ENCODE measurements at regions not wholly inside any gene's neighbourhood (a gene's known extent, or its start where the extent isn't known, plus 50 kb on each side); places are given as distances from the start of the nearest gene placed in this dataset.

GRCh38 chrX:39981946-39982345, 115.8 kb downstream of the BCOR start:
- Histone ChIP-seq H3K4me3 (no peak overlapping the region), H3K27ac (no peak overlapping the region), H3K9me3 (no peaks in the 10 kb centered on the region), H3K36me3 (no peaks in the 10 kb centered on the region), H3K27me3 (no peaks in the 10 kb centered on the region), H3K4me1 (no peaks in the 10 kb centered on the region)
- no peak for TF ChIP-seq CTCF (IDR thresholded peaks at IDR 0.05)
- DNase-seq: no peak
- no peak for ATAC-seq
- intact Hi-C loops (cut with DNase I): no loop called here
- WGBS, 2 donors: 86 to 96% methylated on average over 3 of the region's 3 CpGs
- FAIRE-seq: no peak

- H3K4me1 ChIP-seq: no peaks in the 10 kb centered on the region
- WGBS, 2 donors: 80 to 90% methylated on average over 3 of the region's 3 CpGs
- no peak for TF ChIP-seq CTCF (IDR thresholded peaks at IDR 0.05)
- no peak overlapping the region for H3K27ac ChIP-seq
- H3K27me3 ChIP-seq: no peaks in the 10 kb centered on the region
- ATAC-seq (peak in 2 of 4 donors; percentile 35 to 50), DNase-seq (no peak), FAIRE-seq (no peak)
- no peaks in the 10 kb centered on the region for H3K9me3 ChIP-seq
- intact Hi-C loops (cut with DNase I): no loop called here
- H3K4me3 ChIP-seq: no peak overlapping the region
- no peaks in the 10 kb centered on the region for H3K36me3 ChIP-seq
Observed at GRCh38 chrX:39982948-39983347, 114.8 kb downstream of the BCOR start.

GRCh38 chrX:39983715-39984114, 114.0 kb downstream of the BCOR start:
- Histone ChIP-seq H3K4me1 (no peaks in the 10 kb centered on the region), H3K36me3 (no peaks in the 10 kb centered on the region), H3K27me3 (no peaks in the 10 kb centered on the region), H3K9me3 (no peaks in the 10 kb centered on the region), H3K27ac (no peak overlapping the region), H3K4me3 (no peak overlapping the region)
- WGBS, 2 donors: 46 to 48% methylated on average over 5 of the region's 5 CpGs
- ATAC-seq: peak; percentile 43 to 75 (median 52)
- DNase-seq: no peak
- intact Hi-C loops (cut with DNase I): no loop called here
- TF ChIP-seq CTCF (IDR thresholded peaks at IDR 0.05): no peak
- no peak for FAIRE-seq

- H3K36me3 ChIP-seq: no peaks in the 10 kb centered on the region
- DNase-seq: no peak
- H3K27ac ChIP-seq: no peak overlapping the region
- H3K27me3 ChIP-seq: no peaks in the 10 kb centered on the region
- FAIRE-seq: no peak
- ATAC-seq: peak; percentile 57 to 80 (median 66)
- no peaks in the 10 kb centered on the region for H3K4me1 ChIP-seq
- TF ChIP-seq CTCF (IDR thresholded peaks at IDR 0.05): no peak
- no peaks in the 10 kb centered on the region for H3K9me3 ChIP-seq
- H3K4me3 ChIP-seq: no peak overlapping the region
- intact Hi-C loops (cut with DNase I): no loop called here
- WGBS, 2 donors: 65 to 72% methylated on average over 14 of the region's 14 CpGs
Observed at GRCh38 chrX:39984191-39984956, 113.4 kb downstream of the BCOR start.

GRCh38 chrX:39985071-39985470, 112.7 kb downstream of the BCOR start:
- intact Hi-C loops (cut with DNase I): no loop called here

More at GRCh38 chrX:39985071-39985470, 112.7 kb downstream of the BCOR start:
- Histone ChIP-seq H3K9me3 (no peaks in the 10 kb centered on the region), H3K36me3 (no peaks in the 10 kb centered on the region), H3K27me3 (no peaks in the 10 kb centered on the region), H3K4me1 (no peaks in the 10 kb centered on the region), H3K27ac (no peak overlapping the region), H3K4me3 (no peak overlapping the region)
- WGBS, 2 donors: 81 to 93% methylated on average over 9 of the region's 9 CpGs
- no peak for ATAC-seq
- no peak for FAIRE-seq
- no peak for TF ChIP-seq CTCF (IDR thresholded peaks at IDR 0.05)
- no peak for DNase-seq
